SK-N-SH treated with all-trans-retinoic acid at 6 μM for 48 hours (cell line): ENCODE measurements at regions not wholly inside any gene's neighbourhood (a gene's known extent, or its start where the extent isn't known, plus 50 kb on each side); places are given as distances from the start of the nearest gene placed in this dataset.

ENCODE experiments used
- ATAC-seq: fragments of 200-7000 bp; cut with Tn5 transposase; 3 replicates; pipeline ENCODE4 v1.9.1; 2020; ENCODE audit warnings: mild to moderate bottlenecking, moderate library complexity
- ARNTL ChIP-seq: fragments of 450-650 bp; formaldehyde crosslinking; IDR thresholded peaks from 2 replicates; pipeline ENCODE4 v1.5.0; 2020; ENCODE audit warnings: low read depth, mild to moderate bottlenecking, moderate library complexity, borderline replicate concordance
- BACH2 ChIP-seq: fragments of 250-450 bp; sonication (Bioruptor Pico); IDR thresholded peaks from 2 replicates; pipeline ENCODE4 v1.9.0; 2021; ENCODE audit warnings: mild to moderate bottlenecking, borderline replicate concordance
- CSDC2 ChIP-seq: fragments of 250-450 bp; sonication (Bioruptor Pico); IDR thresholded peaks from 2 replicates; pipeline ENCODE4 v1.5.0; 2020; ENCODE audit warnings: mild to moderate bottlenecking, moderate library complexity
- ESRRG ChIP-seq: fragments of 250-450 bp; sonication (Bioruptor Pico); IDR thresholded peaks from 2 replicates; pipeline ENCODE4 v1.6.1; 2021; ENCODE audit warnings: mild to moderate bottlenecking
- GLIS3 ChIP-seq: fragments of 250-450 bp; sonication (Bioruptor Pico); IDR thresholded peaks from 2 replicates; pipeline ENCODE4 v1.5.0; 2020; ENCODE audit warnings: mild to moderate bottlenecking, moderate library complexity
- ISL1 ChIP-seq: fragments of 250-450 bp; sonication (Bioruptor Pico); IDR thresholded peaks from 2 replicates; pipeline ENCODE4 v2.1.2; 2022; ENCODE audit warnings: mild to moderate bottlenecking, moderate library complexity
- OSR1 ChIP-seq: fragments of 250-450 bp; sonication (Bioruptor Pico); IDR thresholded peaks from 2 replicates; pipeline ENCODE4 v1.8.0; 2022; ENCODE audit warnings: moderate library complexity, mild to moderate bottlenecking, inconsistent platforms
- PPARA ChIP-seq: fragments of 250-450 bp; sonication (Bioruptor Pico); IDR thresholded peaks from 2 replicates; pipeline ENCODE4 v1.5.0; 2020; ENCODE audit warnings: mild to moderate bottlenecking, borderline replicate concordance
- TCF4 ChIP-seq: fragments of 250-450 bp; sonication (Bioruptor Pico); IDR thresholded peaks from 2 replicates; pipeline ENCODE4 v1.8.0; 2021; ENCODE audit warnings: mild to moderate bottlenecking, moderate library complexity, borderline replicate concordance
- TOX ChIP-seq: fragments of 250-450 bp; sonication (Bioruptor Pico); IDR thresholded peaks from 2 replicates; pipeline ENCODE4 v1.8.0; 2021; ENCODE audit warnings: mild to moderate bottlenecking, moderate library complexity, borderline replicate concordance
- ZFP3 ChIP-seq: fragments of 250-450 bp; sonication (Bioruptor Pico); IDR thresholded peaks from 2 replicates; pipeline ENCODE4 v1.5.0; 2020; ENCODE audit warnings: mild to moderate bottlenecking, moderate library complexity
- ZFP30 ChIP-seq: fragments of 450-650 bp; formaldehyde crosslinking; IDR thresholded peaks from 2 replicates; pipeline ENCODE4 v1.5.0; 2022; ENCODE audit warnings: mild to moderate bottlenecking, moderate library complexity
- ZNF70 ChIP-seq: fragments of 450-650 bp; formaldehyde crosslinking; IDR thresholded peaks from 2 replicates; pipeline ENCODE4 v1.5.0; 2020; ENCODE audit warnings: mild to moderate bottlenecking, moderate library complexity
- TF ChIP-seq, protein P1 (sequence below): fragments of 250-450 bp; sonication (Bioruptor Pico); IDR thresholded peaks from 2 replicates; pipeline ENCODE4 v1.5.1; 2020; ENCODE audit warnings: low read depth, mild to moderate bottlenecking, moderate library complexity
- TF ChIP-seq, protein P2 (sequence below): fragments of 250-450 bp; sonication (Bioruptor Pico); IDR thresholded peaks from 2 replicates; pipeline ENCODE4 v1.5.1; 2021; ENCODE audit warnings: mild to moderate bottlenecking, moderate library complexity
- TF ChIP-seq, protein P3 (sequence below): fragments of 250-450 bp; sonication (Bioruptor Pico); IDR thresholded peaks from 2 replicates; pipeline ENCODE4 v1.8.0; 2021; ENCODE audit warnings: low read depth, mild to moderate bottlenecking, moderate library complexity, borderline replicate concordance
- TF ChIP-seq, protein P4 (sequence below): fragments of 250-450 bp; sonication (Bioruptor Pico); IDR thresholded peaks from 2 replicates; pipeline ENCODE4 v1.5.0; 2020; ENCODE audit warnings: mild to moderate bottlenecking, moderate library complexity

DNA sequence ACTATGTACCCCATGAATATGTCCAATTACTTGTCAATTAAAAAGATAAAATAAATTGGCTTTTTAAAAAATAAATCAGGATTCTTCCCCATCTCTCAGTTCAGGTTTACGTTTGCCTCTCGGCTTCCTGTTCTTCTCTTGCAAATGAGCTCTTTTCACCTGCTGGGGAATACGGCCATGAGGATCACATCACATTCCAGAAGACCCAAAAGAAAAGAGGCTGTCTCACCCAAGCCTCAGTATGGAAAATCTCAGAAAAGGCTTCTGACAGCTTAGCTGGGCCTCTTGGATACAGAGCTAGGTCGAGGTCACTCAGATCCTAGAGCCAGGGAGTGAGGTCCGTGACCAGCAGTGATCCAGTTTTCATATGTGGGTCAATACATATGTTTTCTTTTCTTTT is 171.2 kb upstream of the SDK2 start:
- no peak for TF ChIP-seq OSR1 (CRISPR knock-in tag)
- no peak for TF ChIP-seq ARNTL (CRISPR knock-in tag)
- no peak for TF ChIP-seq PPARA (CRISPR knock-in tag)
- no peak for TF ChIP-seq ESRRG (CRISPR knock-in tag)
- no peak for TF ChIP-seq ISL1 (CRISPR knock-in tag)
- TF ChIP-seq, protein P1, sequence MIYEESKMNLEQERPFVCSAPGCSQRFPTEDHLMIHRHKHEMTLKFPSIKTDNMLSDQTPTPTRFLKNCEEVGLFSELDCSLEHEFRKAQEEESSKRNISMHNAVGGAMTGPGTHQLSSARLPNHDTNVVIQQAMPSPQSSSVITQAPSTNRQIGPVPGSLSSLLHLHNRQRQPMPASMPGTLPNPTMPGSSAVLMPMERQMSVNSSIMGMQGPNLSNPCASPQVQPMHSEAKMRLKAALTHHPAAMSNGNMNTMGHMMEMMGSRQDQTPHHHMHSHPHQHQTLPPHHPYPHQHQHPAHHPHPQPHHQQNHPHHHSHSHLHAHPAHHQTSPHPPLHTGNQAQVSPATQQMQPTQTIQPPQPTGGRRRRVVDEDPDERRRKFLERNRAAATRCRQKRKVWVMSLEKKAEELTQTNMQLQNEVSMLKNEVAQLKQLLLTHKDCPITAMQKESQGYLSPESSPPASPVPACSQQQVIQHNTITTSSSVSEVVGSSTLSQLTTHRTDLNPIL = no peak
- TF ChIP-seq GLIS3 (CRISPR knock-in tag) = no peak
- no peak for TF ChIP-seq TOX
- TF ChIP-seq, protein P2, sequence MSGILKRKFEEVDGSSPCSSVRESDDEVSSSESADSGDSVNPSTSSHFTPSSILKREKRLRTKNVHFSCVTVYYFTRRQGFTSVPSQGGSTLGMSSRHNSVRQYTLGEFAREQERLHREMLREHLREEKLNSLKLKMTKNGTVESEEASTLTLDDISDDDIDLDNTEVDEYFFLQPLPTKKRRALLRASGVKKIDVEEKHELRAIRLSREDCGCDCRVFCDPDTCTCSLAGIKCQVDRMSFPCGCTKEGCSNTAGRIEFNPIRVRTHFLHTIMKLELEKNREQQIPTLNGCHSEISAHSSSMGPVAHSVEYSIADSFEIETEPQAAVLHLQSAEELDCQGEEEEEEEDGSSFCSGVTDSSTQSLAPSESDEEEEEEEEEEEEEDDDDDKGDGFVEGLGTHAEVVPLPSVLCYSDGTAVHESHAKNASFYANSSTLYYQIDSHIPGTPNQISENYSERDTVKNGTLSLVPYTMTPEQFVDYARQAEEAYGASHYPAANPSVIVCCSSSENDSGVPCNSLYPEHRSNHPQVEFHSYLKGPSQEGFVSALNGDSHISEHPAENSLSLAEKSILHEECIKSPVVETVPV (CRISPR knock-in tag) = no peak
- TF ChIP-seq, protein P3, sequence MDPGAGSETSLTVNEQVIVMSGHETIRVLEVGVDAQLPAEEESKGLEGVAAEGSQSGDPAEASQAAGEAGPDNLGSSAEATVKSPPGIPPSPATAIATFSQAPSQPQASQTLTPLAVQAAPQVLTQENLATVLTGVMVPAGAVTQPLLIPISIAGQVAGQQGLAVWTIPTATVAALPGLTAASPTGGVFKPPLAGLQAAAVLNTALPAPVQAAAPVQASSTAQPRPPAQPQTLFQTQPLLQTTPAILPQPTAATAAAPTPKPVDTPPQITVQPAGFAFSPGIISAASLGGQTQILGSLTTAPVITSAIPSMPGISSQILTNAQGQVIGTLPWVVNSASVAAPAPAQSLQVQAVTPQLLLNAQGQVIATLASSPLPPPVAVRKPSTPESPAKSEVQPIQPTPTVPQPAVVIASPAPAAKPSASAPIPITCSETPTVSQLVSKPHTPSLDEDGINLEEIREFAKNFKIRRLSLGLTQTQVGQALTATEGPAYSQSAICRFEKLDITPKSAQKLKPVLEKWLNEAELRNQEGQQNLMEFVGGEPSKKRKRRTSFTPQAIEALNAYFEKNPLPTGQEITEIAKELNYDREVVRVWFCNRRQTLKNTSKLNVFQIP (CRISPR knock-in tag) = no peak
- ATAC-seq = no peak

DNA sequence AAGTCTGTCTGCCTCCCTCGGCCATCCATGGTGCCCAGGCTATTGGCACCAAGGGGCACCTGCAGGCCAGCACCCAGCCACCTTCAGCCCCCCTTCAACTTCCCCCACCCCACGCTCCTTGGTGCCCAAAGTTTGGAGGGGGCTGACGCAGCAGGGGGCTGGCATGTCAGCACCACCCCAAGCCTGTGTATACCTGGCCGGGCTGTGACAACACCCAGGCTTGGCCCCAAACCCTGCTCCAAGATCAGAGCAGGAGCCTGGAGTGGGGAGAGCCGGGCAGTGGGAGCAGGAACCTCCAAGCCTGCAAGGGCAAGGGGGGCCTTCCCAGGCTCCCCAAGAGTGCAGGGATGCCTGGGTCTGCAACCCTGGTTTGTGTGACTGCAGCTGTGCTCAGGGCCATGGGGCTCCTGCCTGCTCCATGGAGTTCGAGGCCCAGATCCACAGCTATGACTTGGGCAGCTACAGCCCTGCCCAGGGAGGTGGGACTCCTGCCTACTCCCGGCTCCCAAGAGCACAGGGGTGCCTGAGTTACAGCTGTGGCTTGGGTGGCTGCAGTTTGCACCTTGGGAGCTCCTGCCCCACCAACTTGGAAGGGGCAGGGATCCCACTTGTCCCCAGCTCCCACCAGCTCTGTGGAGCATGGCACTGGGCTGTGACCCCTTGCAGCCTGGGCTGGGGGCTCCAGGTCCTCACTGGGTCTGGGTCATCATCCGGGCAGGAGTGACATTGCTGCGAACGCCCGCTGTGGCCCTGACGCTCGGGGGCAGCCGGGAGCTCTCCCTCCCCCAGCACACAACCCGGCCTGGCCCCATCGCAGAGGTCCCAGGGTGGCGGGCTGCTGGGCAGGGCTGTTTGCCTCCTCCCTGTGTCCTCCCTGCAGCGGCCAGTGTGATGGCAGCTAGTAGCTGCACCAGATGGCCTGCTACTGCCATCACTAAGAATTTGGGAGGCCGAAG is 175.5 kb upstream of the SDK2 start:
- ATAC-seq = no peak
- TF ChIP-seq, protein P3 (CRISPR knock-in tag) = no peak
- TF ChIP-seq ZFP30 (CRISPR knock-in tag) = no peak
- TF ChIP-seq TCF4 = no peak
- TF ChIP-seq ESRRG (CRISPR knock-in tag) = no peak
- no peak for TF ChIP-seq ZFP3 (CRISPR knock-in tag)
- no peak for TF ChIP-seq CSDC2 (CRISPR knock-in tag)
- no peak for TF ChIP-seq ZNF70 (CRISPR knock-in tag)
- TF ChIP-seq TOX = no peak
- no peak for TF ChIP-seq BACH2 (CRISPR knock-in tag)
- TF ChIP-seq GLIS3 (CRISPR knock-in tag) = no peak
- no peak for TF ChIP-seq OSR1 (CRISPR knock-in tag)
- TF ChIP-seq, protein P1 = no peak

DNA sequence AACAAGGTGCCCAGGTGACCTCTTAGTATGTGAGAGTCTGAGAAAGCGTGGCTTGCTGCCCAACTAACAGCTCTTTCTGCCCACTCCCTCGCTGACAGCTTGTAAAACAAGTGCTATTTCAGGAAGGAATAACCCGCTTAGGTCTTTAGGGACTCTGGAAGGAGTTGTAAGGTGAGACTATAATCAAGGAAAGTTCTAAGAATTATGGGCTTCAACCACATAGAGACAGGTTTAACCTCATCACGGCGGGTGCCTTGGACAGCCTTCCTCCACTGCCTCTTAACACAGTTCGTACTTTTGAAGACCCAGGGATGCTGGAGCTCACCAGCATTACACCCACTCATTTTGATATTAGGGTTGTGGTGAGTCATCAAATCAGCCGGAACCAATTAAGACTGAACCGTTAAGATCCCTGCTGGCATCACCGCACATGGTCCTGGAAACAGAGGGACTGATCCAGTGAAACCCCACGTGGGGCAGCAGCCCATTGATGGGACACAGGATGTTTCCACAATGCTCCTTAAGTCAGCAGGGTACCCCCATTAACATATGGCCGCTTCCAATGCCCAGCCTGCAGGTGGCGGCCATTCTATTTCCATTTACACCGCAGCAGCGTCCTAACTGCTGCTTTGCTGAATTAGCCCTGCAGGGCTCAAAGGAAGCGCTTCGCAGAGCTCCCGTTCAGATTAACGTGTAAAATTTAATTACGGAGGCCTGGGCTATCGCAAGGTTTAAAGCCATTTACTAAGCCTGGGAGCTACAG is 176.6 kb upstream of the SDK2 start:
- TF ChIP-seq, protein P2 (CRISPR knock-in tag) = no peak
- TF ChIP-seq TCF4 (peak; percentile 86), ZNF70 (CRISPR knock-in tag) (peak; percentile 9; the same call in 1 of the 2 replicates), ISL1 (CRISPR knock-in tag) (no peak)
- TF ChIP-seq, protein P4, sequence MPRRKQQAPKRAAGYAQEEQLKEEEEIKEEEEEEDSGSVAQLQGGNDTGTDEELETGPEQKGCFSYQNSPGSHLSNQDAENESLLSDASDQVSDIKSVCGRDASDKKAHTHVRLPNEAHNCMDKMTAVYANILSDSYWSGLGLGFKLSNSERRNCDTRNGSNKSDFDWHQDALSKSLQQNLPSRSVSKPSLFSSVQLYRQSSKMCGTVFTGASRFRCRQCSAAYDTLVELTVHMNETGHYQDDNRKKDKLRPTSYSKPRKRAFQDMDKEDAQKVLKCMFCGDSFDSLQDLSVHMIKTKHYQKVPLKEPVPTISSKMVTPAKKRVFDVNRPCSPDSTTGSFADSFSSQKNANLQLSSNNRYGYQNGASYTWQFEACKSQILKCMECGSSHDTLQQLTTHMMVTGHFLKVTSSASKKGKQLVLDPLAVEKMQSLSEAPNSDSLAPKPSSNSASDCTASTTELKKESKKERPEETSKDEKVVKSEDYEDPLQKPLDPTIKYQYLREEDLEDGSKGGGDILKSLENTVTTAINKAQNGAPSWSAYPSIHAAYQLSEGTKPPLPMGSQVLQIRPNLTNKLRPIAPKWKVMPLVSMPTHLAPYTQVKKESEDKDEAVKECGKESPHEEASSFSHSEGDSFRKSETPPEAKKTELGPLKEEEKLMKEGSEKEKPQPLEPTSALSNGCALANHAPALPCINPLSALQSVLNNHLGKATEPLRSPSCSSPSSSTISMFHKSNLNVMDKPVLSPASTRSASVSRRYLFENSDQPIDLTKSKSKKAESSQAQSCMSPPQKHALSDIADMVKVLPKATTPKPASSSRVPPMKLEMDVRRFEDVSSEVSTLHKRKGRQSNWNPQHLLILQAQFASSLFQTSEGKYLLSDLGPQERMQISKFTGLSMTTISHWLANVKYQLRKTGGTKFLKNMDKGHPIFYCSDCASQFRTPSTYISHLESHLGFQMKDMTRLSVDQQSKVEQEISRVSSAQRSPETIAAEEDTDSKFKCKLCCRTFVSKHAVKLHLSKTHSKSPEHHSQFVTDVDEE (CRISPR knock-in tag) = peak; percentile 68
- TF ChIP-seq, all 23 proteins: peak for 3
- peak; percentile 33; the same call in 1 of the 3 replicates for ATAC-seq
